GM18858 (cell line): ENCODE measurements at regions not wholly inside any gene's neighbourhood (a gene's known extent, or its start where the extent isn't known, plus 50 kb on each side); places are given as distances from the start of the nearest gene placed in this dataset.
A peak's percentile ranks its signal among the peaks of the same experiment; 100 is the strongest.

Experiments used
- ATAC-seq: cut with Tn5 transposase; IDR thresholded peaks from one replicate; pipeline ENCODE4 v1.9.1; 2021; ENCODE audit not compliant: unreplicated experiment

DNA sequence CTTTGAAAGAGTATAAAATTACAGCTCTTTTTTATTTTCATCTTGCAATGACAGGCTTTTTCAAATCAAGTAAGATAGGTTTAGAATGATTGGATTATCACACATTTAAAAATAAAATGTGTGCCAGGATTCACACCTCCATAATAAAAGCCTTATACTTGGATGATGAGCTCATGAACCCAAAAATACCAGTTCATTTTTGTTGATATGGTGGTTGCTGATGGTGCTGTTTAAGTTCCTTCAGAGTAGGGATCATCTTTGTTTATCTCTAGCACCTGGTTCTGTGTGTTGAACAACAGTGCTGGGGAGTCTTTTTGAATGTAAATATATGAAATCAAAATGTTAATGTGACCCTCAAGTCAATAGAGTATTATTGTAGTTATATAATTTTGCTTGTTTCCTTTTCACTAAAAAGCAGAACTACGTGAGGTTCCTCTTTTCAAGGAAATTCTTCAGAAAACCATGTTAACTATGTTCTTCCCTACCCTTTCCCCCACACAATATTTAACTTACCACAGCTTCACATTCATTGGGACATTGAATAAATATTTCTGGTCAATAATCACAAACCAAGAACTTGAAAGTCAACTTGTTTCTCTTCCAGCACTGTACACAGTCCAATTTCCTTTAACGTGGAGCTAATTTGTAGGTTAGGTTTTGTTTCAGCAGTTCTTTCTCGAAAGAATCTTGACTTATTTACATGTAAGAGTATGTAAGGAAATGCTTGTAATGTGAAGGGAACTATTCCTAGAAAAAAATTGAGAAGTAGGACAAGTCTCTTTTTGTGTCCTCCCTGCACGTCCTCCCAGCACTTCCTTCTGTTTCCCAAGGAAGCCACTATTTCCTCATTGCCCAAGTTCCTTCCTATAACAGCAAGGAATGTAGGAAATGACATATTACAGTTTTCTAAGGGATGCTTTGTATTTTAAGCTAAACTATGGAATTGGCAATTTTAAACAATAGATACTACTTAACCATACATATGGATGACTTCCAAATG, 945.9 kb upstream of the CITED2 start:
- no peak for ATAC-seq

DNA sequence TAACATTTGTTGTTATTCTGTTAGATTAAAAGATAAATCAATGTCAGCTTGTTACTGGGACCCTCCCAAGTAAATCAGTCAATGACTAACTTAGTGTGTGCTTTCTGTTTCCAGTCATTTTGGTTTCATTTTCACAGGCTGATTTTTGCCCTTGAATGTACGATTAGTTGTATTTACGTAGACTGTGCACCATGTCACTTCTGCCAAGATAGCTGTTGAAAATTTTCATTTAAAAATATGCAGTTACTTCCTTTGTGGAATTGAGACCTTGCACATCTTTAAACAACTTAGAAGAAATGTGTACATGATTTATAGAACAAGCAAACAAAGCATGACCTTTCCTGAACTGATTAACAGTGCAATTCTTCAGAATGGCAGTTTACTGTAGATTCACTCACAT, 944.8 kb upstream of the CITED2 start:
- ATAC-seq = peak; percentile 77

DNA sequence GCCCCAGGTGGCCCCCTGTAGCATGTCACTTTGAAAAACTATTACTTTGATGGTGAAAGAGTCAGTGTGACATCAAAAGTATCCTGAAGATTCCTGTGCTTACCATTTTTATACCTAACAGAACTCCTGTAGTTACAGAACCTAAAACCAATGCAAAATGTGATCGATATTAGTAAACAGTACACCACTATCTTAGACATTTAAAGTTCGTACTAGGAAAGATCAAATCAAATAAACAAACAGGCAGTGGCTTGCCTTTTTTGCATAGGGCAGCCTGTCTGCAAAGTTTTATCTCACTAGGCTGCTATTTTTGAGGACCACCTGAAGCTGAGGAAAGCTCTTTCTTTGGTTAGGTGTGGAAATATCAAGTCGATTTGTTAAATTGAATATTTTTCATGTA, 944.0 kb upstream of the CITED2 start:
- no peak for ATAC-seq

DNA sequence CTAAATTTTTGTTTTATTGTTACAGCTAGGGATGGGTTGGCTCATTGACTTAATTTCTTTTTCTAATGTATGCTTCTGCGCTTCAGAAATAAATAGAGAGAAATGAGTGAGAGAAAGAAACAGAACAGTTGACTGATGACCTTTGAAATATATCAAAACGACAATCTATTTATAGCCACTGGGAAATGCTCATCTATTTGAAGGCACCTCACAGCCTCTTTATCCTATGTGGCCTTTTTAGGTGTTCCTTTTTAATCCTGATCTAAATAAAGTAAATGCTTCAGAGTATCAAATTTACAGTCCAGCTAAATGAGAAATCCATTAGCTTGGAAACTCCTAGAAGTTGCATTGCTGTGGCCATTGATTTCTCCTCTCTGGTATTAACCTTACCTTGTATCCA, 943.5 kb upstream of the CITED2 start:
- ATAC-seq = no peak

DNA sequence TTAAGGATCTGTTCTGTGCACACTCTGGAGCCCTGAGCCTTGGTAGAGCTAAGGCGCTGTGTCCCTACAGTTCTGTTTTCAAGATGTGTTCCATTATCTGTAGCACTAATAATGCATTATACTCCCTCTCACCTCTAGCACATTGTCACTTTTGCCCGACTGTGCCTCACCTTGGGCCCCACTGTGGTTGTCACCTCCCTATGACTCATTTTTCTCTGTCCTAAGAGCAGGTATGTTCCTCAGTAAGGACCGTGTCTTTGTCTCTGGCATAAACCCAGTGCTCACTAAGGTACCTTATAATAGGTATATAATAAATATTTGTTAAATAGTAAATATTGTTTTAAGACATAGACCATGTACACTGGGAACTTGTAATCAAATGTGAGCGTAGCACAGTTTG, 942.5 kb upstream of the CITED2 start:
- ATAC-seq = no peak

DNA sequence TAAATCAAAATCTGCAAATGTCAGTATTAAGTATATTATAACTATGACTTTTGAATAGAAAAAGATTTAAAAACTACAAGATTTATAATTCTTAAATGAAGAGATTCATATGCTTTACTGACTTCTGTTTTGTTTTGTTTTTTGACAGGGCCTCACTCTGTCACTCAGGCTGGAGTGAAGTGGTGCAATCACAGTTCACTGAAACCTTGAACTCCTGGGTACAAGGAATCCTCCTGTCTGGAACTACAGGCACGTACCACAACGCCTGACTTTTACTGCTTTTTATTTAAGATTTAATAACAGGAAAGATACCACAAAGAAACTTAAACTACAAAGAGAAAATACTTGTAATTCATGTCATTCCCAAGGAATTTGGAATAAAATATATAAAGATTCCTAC, 940.2 kb upstream of the CITED2 start:
- ATAC-seq = no peak

DNA sequence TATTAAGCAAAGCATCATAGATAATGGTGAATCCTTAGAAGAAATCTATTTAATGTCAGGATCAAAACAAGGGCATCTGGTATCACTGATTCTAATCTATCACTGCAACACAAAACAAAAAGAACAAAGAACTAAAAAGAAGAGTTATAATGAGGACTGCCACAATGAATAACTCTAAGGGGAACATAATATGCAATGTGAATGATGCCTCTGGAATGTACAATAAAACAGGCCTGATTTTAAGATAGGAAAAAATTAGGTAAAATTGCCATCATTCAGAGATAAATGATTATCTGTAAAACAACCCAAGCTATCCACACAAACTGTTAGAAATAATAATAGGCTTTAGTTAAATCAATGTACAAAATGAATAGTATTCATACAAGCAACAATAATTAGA, 936.7 kb upstream of the CITED2 start:
- ATAC-seq = no peak

DNA sequence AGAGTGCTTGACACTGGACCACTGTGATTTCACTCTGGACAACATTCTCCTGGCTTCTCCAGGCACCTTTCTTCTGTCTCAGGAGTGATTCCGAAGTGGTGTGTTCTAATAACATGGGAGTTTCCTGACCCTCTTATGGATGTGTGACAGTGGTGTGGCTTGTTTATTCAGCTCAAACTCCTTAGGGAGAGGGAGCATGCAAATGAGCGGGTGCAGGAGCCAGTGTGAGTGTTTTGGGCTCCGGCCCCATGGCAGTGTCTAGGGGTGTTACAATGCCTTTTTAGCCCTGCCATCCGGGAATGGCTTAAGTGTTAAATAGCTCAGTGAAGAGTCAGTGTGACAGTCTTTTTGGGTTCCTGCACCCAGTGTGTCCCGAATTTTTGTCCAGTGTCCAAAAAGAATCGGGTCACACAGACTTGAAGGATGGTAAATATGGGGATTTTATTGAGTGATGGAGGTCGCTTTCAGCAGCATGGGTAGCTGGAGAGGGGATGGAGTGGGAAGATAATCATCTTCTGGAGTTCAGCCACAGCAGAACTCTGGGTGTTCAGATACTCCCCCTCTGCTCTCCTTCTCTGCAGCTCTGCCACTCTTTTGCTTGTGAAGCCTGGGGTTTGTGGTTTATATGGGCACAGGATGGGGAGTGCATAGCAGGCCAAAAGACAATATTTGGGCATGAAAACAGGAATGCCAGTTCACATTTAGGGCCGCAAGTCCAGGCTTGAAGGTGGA, 928.9 kb upstream of the CITED2 start:
- no peak for ATAC-seq

DNA sequence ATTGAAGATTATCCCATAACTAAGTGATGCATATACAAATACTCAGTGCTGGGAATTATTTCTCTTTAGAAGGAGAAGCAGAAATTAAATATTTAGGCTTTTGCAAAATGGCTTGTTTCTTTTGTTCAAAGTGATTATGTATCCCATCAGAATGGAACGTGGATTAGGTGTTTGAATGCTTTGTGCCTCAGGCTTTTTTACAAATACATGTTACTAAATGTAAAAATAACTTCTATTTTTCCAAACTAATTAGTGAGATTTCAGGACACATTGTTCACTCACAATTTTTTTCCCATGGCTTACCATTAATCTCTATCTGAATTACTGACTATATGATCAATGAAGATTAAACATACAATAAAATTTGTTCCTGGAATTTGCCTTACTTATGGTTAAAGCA, 925.9 kb upstream of the CITED2 start:
- no peak for ATAC-seq

DNA sequence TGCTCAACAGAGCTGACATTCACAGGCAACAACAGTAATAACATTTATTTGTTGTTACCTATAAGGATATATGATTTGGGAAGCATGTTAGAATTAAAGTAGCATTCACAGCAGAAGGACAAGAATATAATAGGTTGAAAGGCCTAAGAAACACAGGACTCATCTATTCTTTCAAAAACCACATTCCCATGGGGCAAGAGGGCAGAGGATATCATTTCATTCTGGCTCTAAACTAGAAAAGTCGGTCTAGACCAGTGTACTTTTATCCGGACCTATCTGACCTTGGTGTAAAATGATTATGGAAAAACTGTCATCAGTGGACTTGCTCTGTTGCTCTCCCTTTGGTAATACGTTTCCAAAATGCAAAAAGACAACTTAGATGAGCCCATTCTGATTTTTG, 914.7 kb upstream of the CITED2 start:
- no peak for ATAC-seq

DNA sequence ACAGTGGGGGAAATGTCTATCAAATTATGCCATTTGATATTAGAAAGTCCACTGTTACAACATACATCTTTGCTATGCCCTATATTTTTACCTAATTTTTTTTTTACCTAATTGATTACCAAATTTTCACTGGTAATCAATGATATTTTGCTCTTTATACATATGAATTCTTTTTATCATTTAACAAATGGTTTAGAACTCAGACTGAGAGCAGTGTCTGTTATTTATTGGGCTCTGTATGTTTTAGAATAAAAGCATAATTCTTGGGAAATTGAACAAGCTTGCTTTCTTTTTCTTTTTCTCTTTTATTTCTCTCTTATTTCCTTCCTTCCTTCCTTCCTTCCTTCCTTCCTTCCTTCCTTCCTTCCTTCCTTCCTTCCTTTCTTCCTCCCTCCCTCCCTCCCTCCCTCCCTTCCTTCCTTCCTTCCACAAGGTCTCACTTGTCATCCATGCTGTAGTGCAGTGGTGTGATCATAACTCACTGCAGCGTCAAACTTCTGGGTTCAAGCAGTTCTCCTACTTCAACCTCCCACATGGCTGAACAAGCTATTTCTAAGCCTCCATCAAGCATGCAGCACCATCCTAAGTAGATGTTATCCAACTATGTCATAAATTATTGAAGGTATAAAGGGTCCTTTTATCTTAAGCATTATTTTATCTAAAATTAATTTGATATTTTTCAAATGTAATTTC, 911.7 kb upstream of the CITED2 start:
- no peak for ATAC-seq

DNA sequence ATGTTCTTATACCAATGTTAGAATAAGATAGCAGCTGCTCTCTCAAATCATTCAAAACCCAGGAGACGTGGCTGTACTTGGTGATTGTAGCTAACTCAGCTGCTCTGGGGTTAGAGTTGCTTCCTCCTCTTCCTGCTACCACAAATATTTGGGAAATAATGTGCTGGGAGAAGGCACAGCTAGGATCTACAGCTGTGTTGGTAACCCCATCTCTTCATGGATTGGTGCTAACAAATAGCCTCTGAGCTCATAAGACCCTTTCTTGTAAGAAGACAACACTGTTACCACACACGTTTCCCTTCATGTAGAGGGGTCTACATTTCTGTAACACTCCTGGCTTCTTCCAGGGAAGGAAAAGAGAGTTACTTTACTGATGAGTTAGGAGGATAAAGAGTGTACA, 911.0 kb upstream of the CITED2 start:
- no peak for ATAC-seq

DNA sequence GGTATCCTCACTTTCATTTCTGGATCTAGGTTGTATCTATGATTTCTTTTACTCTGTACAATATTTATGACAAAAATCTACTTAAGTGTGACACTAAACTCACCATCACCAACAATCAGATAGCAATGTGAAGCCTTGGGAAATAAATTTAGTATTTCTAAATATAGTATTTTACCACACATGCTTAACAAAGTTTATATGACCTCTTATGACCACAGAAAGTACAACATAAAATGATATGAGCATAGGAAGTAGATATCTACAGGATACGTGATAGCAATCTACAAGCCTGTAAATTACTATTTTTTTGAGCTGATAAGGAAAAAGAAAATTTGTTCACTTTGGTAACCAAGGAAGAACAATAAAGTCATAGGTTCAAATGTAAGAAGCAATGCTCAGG, 910.4 kb upstream of the CITED2 start:
- no peak for ATAC-seq

DNA sequence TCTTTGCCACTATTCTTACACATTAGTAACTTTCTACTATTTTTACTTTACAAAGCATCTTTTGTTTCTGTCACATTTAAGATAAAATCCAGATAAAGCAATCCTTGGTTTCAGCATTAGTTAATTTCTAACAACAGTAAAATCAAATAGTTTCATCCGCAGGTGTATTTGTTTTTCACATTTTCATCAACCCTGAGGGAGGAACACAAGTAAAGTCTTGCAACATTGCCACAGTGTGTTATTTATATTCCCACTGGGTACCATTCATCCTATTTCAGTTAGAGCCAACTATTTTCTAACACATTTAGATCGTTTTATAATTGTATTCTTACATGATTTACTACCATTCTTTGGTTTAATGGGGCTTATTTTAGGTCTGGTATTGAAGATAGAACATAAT, 908.7 kb upstream of the CITED2 start:
- no peak for ATAC-seq

DNA sequence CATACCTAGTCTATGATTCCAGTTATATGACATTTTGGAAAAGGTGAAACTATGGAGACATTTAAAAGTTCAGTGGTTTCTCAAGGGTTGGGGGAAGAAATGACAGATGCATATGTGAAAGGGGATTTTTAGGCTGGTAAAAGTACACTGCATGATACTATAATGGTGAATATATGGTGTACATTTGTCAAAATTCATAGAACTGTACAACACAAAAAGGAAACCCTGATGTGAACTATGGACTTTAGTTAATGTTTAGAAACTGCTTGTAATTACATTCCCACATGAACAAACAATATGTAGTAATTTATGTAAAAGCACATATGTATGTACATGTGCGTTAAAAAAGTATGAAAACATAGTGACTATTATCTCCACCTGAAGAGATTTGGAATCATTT, 907.3 kb upstream of the CITED2 start:
- no peak for ATAC-seq

DNA sequence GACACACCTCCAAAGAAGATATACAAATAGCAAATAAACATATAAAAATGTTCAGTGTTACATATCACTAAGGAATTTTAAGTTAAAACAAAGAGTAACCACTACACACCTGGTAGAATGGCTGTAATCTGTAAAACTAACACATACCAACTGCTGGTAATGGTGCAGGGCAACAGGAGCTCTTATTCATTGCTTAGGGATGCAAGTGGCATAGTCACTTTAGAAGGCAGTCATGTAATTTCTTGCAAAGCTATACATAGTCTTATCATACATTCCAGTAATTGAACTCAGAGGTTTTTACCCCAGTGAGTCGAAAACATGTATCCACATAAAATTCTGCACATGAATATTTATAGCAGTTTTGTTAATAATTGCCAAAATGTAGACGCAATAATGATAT, 906.8 kb upstream of the CITED2 start:
- no peak for ATAC-seq

DNA sequence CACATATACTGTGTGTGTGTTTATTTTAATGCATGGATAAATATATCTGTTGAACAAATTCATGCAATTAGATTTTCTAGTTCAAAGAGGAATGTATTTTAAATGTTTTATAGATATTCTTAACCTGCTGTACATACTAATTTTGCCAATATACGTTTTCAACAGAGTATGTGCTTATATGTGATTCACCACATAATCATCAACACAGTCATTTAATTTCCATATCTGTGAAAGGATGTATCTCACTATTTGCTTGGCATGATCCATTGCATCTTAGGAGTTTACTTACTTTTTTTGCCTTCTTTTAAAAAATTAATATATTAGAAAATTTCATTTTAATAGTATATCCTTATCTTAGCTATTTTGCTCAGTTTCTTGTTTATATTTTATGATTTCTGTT, 902.3 kb upstream of the CITED2 start:
- ATAC-seq = no peak

DNA sequence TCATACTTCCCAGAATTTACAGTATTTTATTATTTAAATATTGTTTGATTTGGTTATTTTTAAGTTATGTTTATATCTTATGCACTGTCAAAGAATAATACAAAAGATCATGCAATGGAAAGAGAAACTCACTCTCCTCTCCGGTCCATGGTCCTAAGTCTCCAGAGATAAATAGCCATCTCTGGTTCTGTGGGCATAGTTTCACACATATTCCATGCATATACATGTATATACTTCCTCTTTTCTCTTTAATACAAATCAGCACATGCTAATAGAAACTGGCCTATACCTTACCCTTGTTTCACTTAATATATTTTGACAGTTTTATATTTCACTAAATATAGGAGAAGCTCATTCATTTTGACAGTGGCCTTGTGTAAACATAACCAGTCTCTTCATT, 901.7 kb upstream of the CITED2 start:
- ATAC-seq = peak; percentile 27

DNA sequence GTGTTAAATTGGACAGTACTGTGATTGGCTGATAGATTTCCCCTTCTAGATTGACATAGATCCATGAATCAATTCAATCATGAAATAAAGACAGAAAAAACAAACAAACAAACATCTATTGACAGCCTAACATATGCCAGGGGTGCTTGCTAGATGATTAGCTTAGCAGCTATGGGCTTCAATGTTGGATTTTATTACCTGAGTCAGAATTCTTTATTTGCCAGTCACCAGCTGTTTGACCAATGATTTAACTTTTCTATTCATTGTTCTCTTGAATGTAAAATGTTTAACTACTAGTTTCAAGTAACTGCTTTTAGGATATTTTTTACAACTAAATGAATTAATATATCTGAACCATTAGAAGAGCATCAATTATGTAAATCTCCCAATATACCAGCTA, 901.3 kb upstream of the CITED2 start:
- ATAC-seq = no peak

DNA sequence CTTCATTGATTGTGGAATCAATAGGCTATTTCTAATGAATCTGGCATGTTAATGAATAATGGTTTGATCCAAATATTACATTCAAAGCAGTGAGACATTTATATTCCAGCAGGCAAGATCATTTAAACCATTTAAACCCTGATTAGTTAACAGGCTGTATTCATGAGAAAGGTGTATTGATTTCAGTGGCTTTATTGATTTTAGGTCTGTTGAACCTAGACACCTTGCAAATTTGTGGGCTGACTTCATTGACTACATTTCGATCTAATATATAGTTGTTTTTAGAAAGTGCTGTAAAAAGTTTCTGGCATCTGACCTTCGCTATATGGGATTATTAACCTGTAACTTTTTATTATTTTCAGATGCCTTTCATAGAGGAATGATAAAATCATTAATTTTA, 900.1 kb upstream of the CITED2 start:
- ATAC-seq = no peak

DNA sequence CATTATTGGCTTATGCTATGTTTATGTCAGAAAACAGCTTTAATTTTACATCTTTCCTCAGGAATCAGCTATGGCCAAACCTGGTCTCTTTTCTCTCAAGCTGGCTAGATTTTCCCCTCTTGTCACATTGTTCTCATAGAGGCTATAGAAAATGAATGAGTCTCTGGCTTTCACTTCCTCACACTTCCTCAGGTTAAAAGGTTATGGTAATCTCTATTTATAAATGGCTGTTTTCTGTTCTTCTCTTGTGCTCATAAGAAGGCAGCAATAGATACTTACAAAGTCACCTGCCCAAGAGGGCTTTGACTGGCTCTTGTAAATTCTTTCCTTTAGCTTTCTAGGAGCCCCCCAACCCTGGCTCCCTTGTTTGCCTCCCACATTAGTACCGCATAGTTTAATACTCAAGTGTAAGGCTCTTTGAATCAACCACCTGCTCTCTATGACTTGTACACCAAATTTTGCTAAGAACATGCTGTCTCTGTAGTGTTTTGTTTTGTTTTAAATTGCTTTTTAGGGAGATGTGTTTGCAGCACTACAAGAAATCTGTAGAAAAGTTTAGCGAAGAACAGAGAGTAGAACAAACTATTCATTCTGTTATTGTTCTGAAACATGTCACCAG, 897.4 kb upstream of the CITED2 start:
- ATAC-seq = peak; percentile 99
